Right lobe of liver (tissue), 6 donors: ENCODE measurements at regions not wholly inside any gene's neighbourhood (a gene's known extent, or its start where the extent isn't known, plus 50 kb on each side); places are given as distances from the start of the nearest gene placed in this dataset.

Source experiments
- ATAC-seq, 4 donors: fragments of 200-7000 bp; cut with Tn5 transposase; one replicate each; pipeline ENCODE4 v1.9.1; 2020; ENCODE audit warnings: mild to moderate bottlenecking in 4 of 4, moderate library complexity in 4 of 4
- DNase-seq, 3 donors: peaks; one replicate each; pipeline ENCODE4 v3.0.0-alpha.2; 2020
- H3K27ac ChIP-seq, 3 donors: fragments of 200-600 bp; one replicate each; pipeline ENCODE4 v1.8.0; 2022
- H3K27me3 ChIP-seq, 2 donors: fragments of 200-600 bp; one replicate each; pipeline ENCODE4 v1.8.0; 2022
- H3K36me3 ChIP-seq, 4 donors: fragments of 200-600 bp; sonication (generic) in 1 of 4; one replicate each; pipeline versions ENCODE4 v1.5.1 to v1.8.0; 2017 to 2022; ENCODE audit warnings: control low read depth in 1 of 4
- H3K4me1 ChIP-seq, 4 donors: fragments of 200-600 bp; sonication (generic) in 1 of 4; one replicate each; pipeline versions ENCODE4 v1.5.1 to v1.8.0; 2017 to 2022; ENCODE audit warnings: control low read depth in 1 of 4
- H3K4me3 ChIP-seq, 3 donors: fragments of 200-600 bp; one replicate each; pipeline ENCODE4 v1.8.0; 2022
- H3K9me3 ChIP-seq, 4 donors: fragments of 200-600 bp; sonication (generic) in 1 of 4; one replicate each; pipeline versions ENCODE4 v1.5.1 to v1.8.0; 2017 to 2022; ENCODE audit warnings: control low read depth in 1 of 4
- CTCF ChIP-seq, 4 donors: fragments of 200-600 bp in 3 of 4; fragments of 450-650 bp in 1 of 4; IDR thresholded peaks; one replicate each; pipeline versions ENCODE4 v1.5.1 to v1.8.0; 2016 to 2022; ENCODE audit warnings: antibody characterized with exemption in 4 of 4, mild to moderate bottlenecking in 2 of 4
- POLR2A ChIP-seq: fragments of 450-650 bp; IDR thresholded peaks from one replicate; pipeline ENCODE4 v1.6.1; 2017; ENCODE audit warnings: antibody characterized with exemption, mild to moderate bottlenecking
- WGBS: methylation state at CpG from one replicate; pipeline ENCODE4 v1.1.6; 2018; ENCODE audit warnings: low coverage, low lambda C conversion rate; ENCODE audit not compliant: insufficient coverage; ENCODE audit errors: missing lambda C conversion rate; 5-methylcytosine and 5-hydroxymethylcytosine counted together
- intact Hi-C, 2 donors: fragments of 100-400 bp; cut with DNase I; formaldehyde crosslinking; loops; one replicate each; pipeline versions ENCODE4 v1.11.2 to v1.14.1; 2022
- donor health status: DM: no; HTN: yes; CAD: no.
- donor health status: DM: no; HTN: no; CAD: no.
- donor health status: DM: no; HTN: no; CAD: no.
- donor health status: DM: no; HTN: yes; CAD: no.
- donor health status: DM: no; HTN: yes; CAD: no.

DNA sequence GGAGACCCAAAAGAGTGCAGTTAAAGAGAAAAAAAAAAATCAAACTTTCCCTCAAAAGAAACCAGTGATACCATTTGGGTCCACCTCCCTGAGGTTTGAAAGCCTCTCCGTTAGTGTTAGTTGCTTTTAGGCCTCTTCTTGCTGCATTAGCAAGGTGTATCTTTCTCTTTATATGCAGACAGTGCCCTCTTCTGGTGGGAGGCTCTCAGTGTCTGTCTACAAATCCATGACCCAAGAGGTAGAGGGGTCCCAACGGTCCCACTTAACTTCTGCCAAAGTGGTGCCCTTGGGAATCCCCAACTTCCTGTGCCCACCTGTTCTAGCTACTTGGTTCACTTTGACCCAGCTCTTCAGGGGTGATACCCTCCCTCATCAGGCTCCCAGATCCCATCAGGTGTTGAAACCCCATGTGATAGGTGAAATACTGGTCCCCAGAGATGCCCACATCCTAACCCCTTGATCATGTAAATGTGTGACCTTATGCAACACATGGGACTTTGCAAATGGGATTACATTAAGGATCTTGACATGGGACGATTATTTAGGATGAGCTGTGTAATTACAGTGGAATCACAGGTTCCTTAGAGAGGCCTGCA, 63.7 kb upstream of the CD99 start:
- Histone ChIP-seq H3K27ac (no peak overlapping the region), H3K9me3 (no peaks in the 10 kb centered on the region), H3K4me3 (no peak overlapping the region), H3K27me3 (no peaks in the 10 kb centered on the region), H3K36me3 (peaks cover 0 to 5% (median 0%) of the 10 kb centered on the region in 4 donors), H3K4me1 (no peaks in the 10 kb centered on the region)
- WGBS: 52% methylated on average over 3 of the region's 3 CpGs
- DNase-seq (no peak), ATAC-seq (peak; percentile 75 to 91 (median 82))
- intact Hi-C loops: no loop called here
- TF ChIP-seq POLR2A (no peak), CTCF (IDR thresholded peaks at IDR 0.05) (peak; percentile 52 to 64 (median 60))

DNA sequence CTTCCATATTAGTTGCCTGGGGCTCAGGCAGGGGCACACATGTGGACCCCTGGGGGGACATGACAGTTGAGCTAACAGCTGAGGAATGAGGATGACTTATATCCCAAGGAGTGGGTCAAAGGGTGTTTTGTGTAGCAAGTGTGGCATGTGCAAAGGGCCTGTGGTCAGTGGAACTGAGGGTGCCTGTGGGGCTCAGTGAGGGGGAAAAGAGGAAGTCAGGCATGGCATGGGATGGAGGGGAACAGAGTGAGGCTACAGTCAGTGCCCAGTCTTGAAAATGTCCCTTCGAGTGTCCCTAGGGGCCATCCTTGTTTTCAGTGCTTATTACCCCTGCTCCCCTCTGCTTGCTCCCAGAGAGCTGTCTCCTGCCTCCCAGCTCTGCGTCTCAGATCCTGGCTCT, 64.3 kb upstream of the CD99 start:
- Histone ChIP-seq H3K27me3 (no peaks in the 10 kb centered on the region), H3K36me3 (peaks cover 0 to 5% (median 0%) of the 10 kb centered on the region in 4 donors), H3K4me1 (no peaks in the 10 kb centered on the region), H3K27ac (no peak overlapping the region), H3K4me3 (no peak overlapping the region), H3K9me3 (no peaks in the 10 kb centered on the region)
- intact Hi-C loops: no loop called here
- ATAC-seq (no peak), DNase-seq (no peak)
- TF ChIP-seq CTCF (IDR thresholded peaks at IDR 0.05) (no peak), POLR2A (no peak)
- WGBS: 64% methylated on average over 2 of the region's 2 CpGs

GRCh38 chrX:2620576-2620975, 70.5 kb upstream of the CD99 start:
- Histone ChIP-seq H3K27me3 (no peaks in the 10 kb centered on the region), H3K36me3 (peaks cover 0 to 13% (median 0%) of the 10 kb centered on the region in 4 donors), H3K27ac (no peak overlapping the region), H3K4me1 (no peaks in the 10 kb centered on the region), H3K9me3 (no peaks in the 10 kb centered on the region), H3K4me3 (no peak overlapping the region)
- intact Hi-C loops: no loop called here
- no peak for TF ChIP-seq CTCF (IDR thresholded peaks at IDR 0.05)
- no peak for TF ChIP-seq POLR2A
- ATAC-seq (no peak), DNase-seq (no peak)
- 94% methylated on average over 3 of the region's 3 CpGs for WGBS

DNA sequence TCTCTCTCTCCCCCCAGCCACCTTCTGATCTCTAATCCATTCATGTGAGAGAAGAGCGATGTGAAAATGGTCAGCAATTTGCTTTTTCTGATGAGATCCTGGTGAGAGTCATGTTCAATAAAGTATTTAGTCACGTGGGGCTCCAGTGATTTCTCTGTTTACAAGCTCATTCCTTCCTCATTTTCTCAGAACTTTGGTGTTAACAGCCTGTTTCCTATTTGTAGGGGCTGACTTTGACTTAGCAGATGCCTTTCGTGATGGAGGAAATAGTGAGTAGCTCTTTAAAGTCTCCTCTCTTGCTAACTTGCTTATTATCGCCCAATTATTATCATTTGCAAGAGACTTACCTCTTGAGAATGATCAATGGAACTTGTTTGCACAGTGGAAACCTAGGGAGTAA, 72.6 kb upstream of the CD99 start:
- DNase-seq: no peak
- intact Hi-C loops: no loop called here
- ATAC-seq: no peak
- Histone ChIP-seq H3K4me1 (no peaks in the 10 kb centered on the region), H3K27ac (no peak overlapping the region), H3K9me3 (no peaks in the 10 kb centered on the region), H3K27me3 (no peaks in the 10 kb centered on the region), H3K36me3 (peaks cover 0 to 11% (median 0%) of the 10 kb centered on the region in 4 donors), H3K4me3 (no peak overlapping the region)
- WGBS: 50% methylated on average over 4 of the region's 4 CpGs
- no peak for TF ChIP-seq CTCF (IDR thresholded peaks at IDR 0.05)

DNA sequence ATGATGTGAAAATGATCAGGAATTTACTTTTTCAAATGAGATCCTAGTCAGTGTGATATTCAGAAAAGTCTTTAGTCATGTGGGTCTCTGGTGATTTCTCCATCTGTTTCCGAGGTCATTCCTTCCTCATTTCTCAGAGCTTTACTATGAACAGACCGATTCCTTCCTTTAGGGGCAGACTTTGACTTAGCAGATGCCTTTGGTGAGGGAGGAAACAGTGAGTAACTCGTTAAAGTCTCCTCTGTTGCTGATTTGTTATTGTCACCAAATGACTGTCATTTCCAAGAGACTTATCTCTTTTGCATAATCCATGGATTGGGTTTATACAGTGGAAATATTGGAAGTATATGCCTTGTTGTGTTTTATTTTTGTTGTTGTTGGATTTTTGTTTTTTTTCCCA, 76.2 kb upstream of the CD99 start:
- 28% methylated on average over 3 of the region's 3 CpGs for WGBS
- Histone ChIP-seq H3K9me3 (no peaks in the 10 kb centered on the region), H3K27me3 (no peaks in the 10 kb centered on the region), H3K4me3 (no peak overlapping the region), H3K36me3 (peaks cover 0 to 8% (median 0%) of the 10 kb centered on the region in 4 donors), H3K4me1 (peaks cover 0 to 3% (median 0%) of the 10 kb centered on the region in 4 donors), H3K27ac (no peak overlapping the region)
- intact Hi-C loops: no loop called here
- TF ChIP-seq POLR2A (no peak), CTCF (IDR thresholded peaks at IDR 0.05) (peak in 1 of 4 donors; percentile 9)
- DNase-seq (no peak), ATAC-seq (peak; percentile 37 to 69 (median 55))
